Kidney glomerular epithelial cell (primary cell): ENCODE measurements at regions not wholly inside any gene's neighbourhood (a gene's known extent, or its start where the extent isn't known, plus 50 kb on each side); places are given as distances from the start of the nearest gene placed in this dataset.

Experiments used
- DNase-seq: peaks from one replicate; lab custom pipeline; 2025; lab: John Stamatoyannopoulos, UW

GRCh38 chr1:55679971-55680370, 464.8 kb upstream of the USP24 start:
- DNase-seq: no peak

- DNase-seq: no peak
Measured at GRCh38 chr1:55673416-55673815, 458.3 kb upstream of the USP24 start.

- no peak for DNase-seq
Measured at GRCh38 chr1:55670331-55671082, 455.3 kb upstream of the USP24 start.

GRCh38 chr1:55669293-55669692, 454.1 kb upstream of the USP24 start:
- DNase-seq: no peak

GRCh38 chr1:55662875-55663274, 447.7 kb upstream of the USP24 start:
- DNase-seq: no peak

- no peak for DNase-seq
Measured at GRCh38 chr1:55658917-55659316, 443.8 kb upstream of the USP24 start.

GRCh38 chr1:55654750-55655149, 439.6 kb upstream of the USP24 start:
- DNase-seq: no peak

GRCh38 chr1:55654171-55654570, 439.0 kb upstream of the USP24 start:
- no peak for DNase-seq

GRCh38 chr1:55650444-55650843, 435.3 kb upstream of the USP24 start:
- no peak for DNase-seq

GRCh38 chr1:55646181-55646580, 431.0 kb upstream of the USP24 start:
- DNase-seq: no peak

- no peak for DNase-seq
Measured at GRCh38 chr1:55645270-55645669, 430.1 kb upstream of the USP24 start.

GRCh38 chr1:55641947-55642346, 426.8 kb upstream of the USP24 start:
- no peak for DNase-seq

- DNase-seq: no peak
Measured at GRCh38 chr1:55640708-55641473, 425.7 kb upstream of the USP24 start.

GRCh38 chr1:55639526-55639925, 424.4 kb upstream of the USP24 start:
- DNase-seq: no peak

- DNase-seq: no peak
Measured at GRCh38 chr1:55639051-55639450, 423.9 kb upstream of the USP24 start.

- no peak for DNase-seq
Measured at GRCh38 chr1:55636696-55637095, 421.5 kb upstream of the USP24 start.

- DNase-seq: no peak
Measured at GRCh38 chr1:55635856-55636255, 420.7 kb upstream of the USP24 start.

GRCh38 chr1:55634516-55634915, 419.4 kb upstream of the USP24 start:
- no peak for DNase-seq

GRCh38 chr1:55632906-55633305, 417.7 kb upstream of the USP24 start:
- DNase-seq: peak; percentile 14

GRCh38 chr1:55632058-55632457, 416.9 kb upstream of the USP24 start:
- DNase-seq: peak; percentile 7

- DNase-seq: no peak
Measured at GRCh38 chr1:55631509-55631908, 416.3 kb upstream of the USP24 start.

- DNase-seq: no peak
Measured at GRCh38 chr1:55626326-55626725, 411.2 kb upstream of the USP24 start.

GRCh38 chr1:55624766-55625165, 409.6 kb upstream of the USP24 start:
- no peak for DNase-seq

- DNase-seq: no peak
Measured at GRCh38 chr1:55623311-55623710, 408.1 kb upstream of the USP24 start.
